ENCODE measurements at regions not wholly inside any gene's neighbourhood (a gene's known extent, or its start where the extent isn't known, plus 50 kb on each side); places are given as distances from the start of the nearest gene placed in this dataset.
A peak's percentile ranks its signal among the peaks of the same experiment; 100 is the strongest.

DNA sequence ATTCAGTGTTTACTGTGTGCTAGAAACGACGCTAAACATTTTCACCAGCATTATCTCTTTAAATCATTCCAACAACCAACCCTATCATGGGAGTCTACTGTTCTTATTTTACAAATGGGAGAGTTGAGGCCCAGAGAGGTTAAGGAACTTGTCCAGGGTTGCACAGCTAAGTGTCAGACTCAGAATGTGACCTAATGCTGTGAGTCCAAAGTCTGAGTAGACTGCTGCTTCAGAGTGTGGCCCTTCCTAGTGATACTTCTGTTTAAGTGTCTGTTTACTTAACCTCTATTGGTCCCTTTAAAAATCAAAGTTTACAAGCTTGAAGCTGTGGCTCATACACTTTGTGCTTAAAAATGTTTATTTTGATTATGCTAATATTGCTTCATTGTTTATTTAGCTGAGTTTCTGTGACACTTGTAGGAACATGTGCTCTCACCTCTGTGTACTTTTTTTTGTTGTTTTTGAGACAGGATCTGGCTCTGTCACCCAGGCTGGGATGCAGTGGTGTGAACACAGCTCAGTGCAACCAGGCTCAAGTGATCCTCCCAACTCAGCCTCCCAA lies 84.4 kb upstream of the SYPL1 start:
- ATAC-seq: peak; percentile 40 to 54; a peak in 3 of 6 replicates
- Histone ChIP-seq H3K9me3 (no peaks in the 10 kb centered on the region), H3K4me3 (no peak overlapping the region), H3K27ac (peak overlapping the region in 1 of 2 experiments; percentile 45; a peak in 1 of 6 replicates), H3K4me2 (peak overlapping the region; percentile 5; the same call in 1 of the 3 replicates), H3K4me1 (peaks cover 7% of the 10 kb centered on the region; the same call in 2 of the 3 replicates)
- peak in 1 of 2 experiments; percentile 32 for DNase-seq (ENCODE audit: low read depth in 1 of 2, low spot score in 1 of 2)
- ChIA-PET CTCF (interaction anchor here (0.8 to 1.6 kb wide), 4 partner anchors 20 to 344 kb away, joined by 3 to 7 read pairs (median 4); no protein-coding TSS in a partner anchor), POLR2A (no interaction called here)
- TF ChIP-seq, protein P1, sequence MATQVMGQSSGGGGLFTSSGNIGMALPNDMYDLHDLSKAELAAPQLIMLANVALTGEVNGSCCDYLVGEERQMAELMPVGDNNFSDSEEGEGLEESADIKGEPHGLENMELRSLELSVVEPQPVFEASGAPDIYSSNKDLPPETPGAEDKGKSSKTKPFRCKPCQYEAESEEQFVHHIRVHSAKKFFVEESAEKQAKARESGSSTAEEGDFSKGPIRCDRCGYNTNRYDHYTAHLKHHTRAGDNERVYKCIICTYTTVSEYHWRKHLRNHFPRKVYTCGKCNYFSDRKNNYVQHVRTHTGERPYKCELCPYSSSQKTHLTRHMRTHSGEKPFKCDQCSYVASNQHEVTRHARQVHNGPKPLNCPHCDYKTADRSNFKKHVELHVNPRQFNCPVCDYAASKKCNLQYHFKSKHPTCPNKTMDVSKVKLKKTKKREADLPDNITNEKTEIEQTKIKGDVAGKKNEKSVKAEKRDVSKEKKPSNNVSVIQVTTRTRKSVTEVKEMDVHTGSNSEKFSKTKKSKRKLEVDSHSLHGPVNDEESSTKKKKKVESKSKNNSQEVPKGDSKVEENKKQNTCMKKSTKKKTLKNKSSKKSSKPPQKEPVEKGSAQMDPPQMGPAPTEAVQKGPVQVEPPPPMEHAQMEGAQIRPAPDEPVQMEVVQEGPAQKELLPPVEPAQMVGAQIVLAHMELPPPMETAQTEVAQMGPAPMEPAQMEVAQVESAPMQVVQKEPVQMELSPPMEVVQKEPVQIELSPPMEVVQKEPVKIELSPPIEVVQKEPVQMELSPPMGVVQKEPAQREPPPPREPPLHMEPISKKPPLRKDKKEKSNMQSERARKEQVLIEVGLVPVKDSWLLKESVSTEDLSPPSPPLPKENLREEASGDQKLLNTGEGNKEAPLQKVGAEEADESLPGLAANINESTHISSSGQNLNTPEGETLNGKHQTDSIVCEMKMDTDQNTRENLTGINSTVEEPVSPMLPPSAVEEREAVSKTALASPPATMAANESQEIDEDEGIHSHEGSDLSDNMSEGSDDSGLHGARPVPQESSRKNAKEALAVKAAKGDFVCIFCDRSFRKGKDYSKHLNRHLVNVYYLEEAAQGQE (IDR thresholded peaks at IDR 0.05): no peak
- TF ChIP-seq ZFP36 (IDR thresholded peaks at IDR 0.05; ENCODE audit: borderline replicate concordance, partially characterized antibody): peak; percentile 45
- no peak for TF ChIP-seq NFE2L2 (conservative IDR thresholded peaks at IDR 0.05; ENCODE audit: low read length)
- TF ChIP-seq MAFK (IDR thresholded peaks at IDR 0.05; ENCODE audit: partially characterized antibody): no peak
- no peak for FAIRE-seq
- WGBS (ENCODE audit: missing lambda C conversion rate): 82% methylated on average over 2 of the region's 2 CpGs

DNA sequence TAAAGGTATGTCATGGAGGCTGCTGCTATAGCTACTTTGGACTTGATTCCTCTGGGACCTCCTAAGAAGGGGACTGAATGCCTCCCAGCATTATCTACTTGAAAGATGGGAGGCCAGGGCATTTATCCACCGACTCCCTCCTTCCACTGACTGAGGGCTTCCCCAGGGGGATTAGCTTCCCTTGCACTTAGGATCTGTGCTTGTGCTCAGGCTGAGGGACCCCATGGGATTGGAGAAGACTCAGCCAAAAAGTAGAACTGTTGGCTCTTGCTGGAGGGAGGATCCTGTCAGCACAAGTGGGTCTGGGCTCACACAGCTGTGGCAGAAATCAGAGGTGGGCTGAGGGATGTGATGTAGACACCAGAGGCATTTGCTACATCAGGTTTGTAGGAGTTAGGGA lies 81.5 kb upstream of the SYPL1 start:
- CTCF ChIA-PET: interaction anchor here (0.9 to 3.1 kb wide), 3 partner anchors 15 to 265 kb away, joined by 3 to 19 read pairs (median 3); no protein-coding TSS in a partner anchor
- POLR2A ChIA-PET: no interaction called here

DNA sequence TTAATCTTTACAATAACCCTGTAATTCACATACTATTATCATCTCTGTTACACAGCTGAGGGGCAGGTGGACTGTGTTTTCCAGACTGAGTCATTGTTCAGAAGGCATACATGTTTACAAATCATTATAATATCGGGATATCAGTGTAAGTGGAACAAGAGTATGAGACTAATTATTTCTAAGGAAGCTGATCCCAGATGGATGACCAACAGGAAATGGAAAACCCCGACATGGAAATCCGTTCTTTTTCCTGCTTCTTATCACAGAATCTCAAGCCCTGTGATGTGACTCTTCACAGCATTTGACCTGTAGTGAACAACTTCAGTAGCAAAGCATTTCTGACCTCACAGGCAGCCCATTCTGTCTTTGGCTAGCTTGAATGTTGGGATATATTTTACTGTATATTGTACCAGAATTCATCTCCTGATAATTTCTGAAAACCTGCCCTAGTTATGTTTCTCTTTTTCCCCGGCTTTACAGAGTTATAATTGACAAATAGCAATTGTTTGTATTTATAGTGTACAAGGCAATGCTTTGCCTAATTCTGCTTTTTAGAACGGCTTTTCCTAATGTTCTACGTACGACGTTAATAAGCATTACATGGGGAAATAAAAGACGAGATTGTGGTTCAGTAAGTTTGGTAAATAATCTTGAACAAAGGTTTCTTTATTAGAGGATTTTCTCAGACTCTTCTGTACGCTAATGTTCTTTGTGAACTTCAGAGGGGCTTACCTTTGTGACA lies 78.6 kb upstream of the SYPL1 start:
- FAIRE-seq (no peak), ATAC-seq (no peak), DNase-seq (ENCODE audit: low read depth in 1 of 2, low spot score in 1 of 2) (no peak)
- no peak overlapping the region for H3K4me2 ChIP-seq
- H3K4me1 ChIP-seq: no peaks in the 10 kb centered on the region
- WGBS (ENCODE audit: missing lambda C conversion rate): 75% methylated on average over 10 of the region's 10 CpGs
- H3K4me3 ChIP-seq: no peak overlapping the region
- no peak overlapping the region for H3K27ac ChIP-seq
- ChIA-PET POLR2A (no interaction called here), CTCF (interaction anchor here (2.0 kb wide), 1 partner anchor 14 kb away, joined by 11 read pairs; no protein-coding TSS in a partner anchor)
- no peaks in the 10 kb centered on the region for H3K9me3 ChIP-seq
- no peak for TF ChIP-seq HOXB5 (CRISPR knock-in tag; IDR thresholded peaks at IDR 0.05)
- no peak for TF ChIP-seq ESRRA (IDR thresholded peaks at IDR 0.05; ENCODE audit: borderline replicate concordance, low read length)
- TF ChIP-seq ZSCAN20 (CRISPR knock-in tag; IDR thresholded peaks at IDR 0.05): no peak
- TF ChIP-seq, protein P2, sequence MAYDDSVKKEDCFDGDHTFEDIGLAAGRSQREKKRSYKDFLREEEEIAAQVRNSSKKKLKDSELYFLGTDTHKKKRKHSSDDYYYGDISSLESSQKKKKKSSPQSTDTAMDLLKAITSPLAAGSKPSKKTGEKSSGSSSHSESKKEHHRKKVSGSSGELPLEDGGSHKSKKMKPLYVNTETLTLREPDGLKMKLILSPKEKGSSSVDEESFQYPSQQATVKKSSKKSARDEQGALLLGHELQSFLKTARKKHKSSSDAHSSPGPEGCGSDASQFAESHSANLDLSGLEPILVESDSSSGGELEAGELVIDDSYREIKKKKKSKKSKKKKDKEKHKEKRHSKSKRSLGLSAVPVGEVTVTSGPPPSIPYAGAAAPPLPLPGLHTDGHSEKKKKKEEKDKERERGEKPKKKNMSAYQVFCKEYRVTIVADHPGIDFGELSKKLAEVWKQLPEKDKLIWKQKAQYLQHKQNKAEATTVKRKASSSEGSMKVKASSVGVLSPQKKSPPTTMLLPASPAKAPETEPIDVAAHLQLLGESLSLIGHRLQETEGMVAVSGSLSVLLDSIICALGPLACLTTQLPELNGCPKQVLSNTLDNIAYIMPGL (CRISPR knock-in tag; IDR thresholded peaks at IDR 0.05; ENCODE audit: borderline replicate concordance): no peak
- no peak for TF ChIP-seq HOXB13 (CRISPR knock-in tag; IDR thresholded peaks at IDR 0.05; ENCODE audit: low read depth)
- no peak for TF ChIP-seq SMC3 (IDR thresholded peaks at IDR 0.05)
- no peak for TF ChIP-seq RCOR1 (IDR thresholded peaks at IDR 0.05; ENCODE audit: low read depth, low read length)
- TF ChIP-seq ZC3H11A (IDR thresholded peaks at IDR 0.05): no peak
- TF ChIP-seq NPAS2 (CRISPR knock-in tag; IDR thresholded peaks at IDR 0.05; ENCODE audit: borderline replicate concordance): no peak
- TF ChIP-seq NR3C1 (IDR thresholded peaks at IDR 0.05): no peak
- TF ChIP-seq, protein P3, sequence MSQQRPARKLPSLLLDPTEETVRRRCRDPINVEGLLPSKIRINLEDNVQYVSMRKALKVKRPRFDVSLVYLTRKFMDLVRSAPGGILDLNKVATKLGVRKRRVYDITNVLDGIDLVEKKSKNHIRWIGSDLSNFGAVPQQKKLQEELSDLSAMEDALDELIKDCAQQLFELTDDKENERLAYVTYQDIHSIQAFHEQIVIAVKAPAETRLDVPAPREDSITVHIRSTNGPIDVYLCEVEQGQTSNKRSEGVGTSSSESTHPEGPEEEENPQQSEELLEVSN (IDR thresholded peaks at IDR 0.05; ENCODE audit: borderline replicate concordance, low read depth): no peak
- TF ChIP-seq, protein P4, sequence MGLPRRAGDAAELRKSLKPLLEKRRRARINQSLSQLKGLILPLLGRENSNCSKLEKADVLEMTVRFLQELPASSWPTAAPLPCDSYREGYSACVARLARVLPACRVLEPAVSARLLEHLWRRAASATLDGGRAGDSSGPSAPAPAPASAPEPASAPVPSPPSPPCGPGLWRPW (IDR thresholded peaks at IDR 0.05): no peak
- no peak for TF ChIP-seq ZNF302 (CRISPR knock-in tag; IDR thresholded peaks at IDR 0.05)
- TF ChIP-seq FOSB (CRISPR knock-in tag; IDR thresholded peaks at IDR 0.05): no peak
- TF ChIP-seq BHLHE40 (IDR thresholded peaks at IDR 0.05; ENCODE audit: low read depth, low read length): no peak
- no peak for TF ChIP-seq KDM1A (IDR thresholded peaks at IDR 0.05; ENCODE audit: low read depth)
- TF ChIP-seq, protein P5, sequence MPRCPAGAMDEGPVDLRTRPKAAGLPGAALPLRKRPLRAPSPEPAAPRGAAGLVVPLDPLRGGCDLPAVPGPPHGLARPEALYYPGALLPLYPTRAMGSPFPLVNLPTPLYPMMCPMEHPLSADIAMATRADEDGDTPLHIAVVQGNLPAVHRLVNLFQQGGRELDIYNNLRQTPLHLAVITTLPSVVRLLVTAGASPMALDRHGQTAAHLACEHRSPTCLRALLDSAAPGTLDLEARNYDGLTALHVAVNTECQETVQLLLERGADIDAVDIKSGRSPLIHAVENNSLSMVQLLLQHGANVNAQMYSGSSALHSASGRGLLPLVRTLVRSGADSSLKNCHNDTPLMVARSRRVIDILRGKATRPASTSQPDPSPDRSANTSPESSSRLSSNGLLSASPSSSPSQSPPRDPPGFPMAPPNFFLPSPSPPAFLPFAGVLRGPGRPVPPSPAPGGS (IDR thresholded peaks at IDR 0.05): no peak

More for the DNA sequence above, 81.5 kb upstream of the SYPL1 start:
- H3K4me3 ChIP-seq: no peak overlapping the region
- no peaks in the 10 kb centered on the region for H3K9me3 ChIP-seq
- ATAC-seq (no peak), FAIRE-seq (no peak), DNase-seq (ENCODE audit: low read depth in 1 of 2, low spot score in 1 of 2) (no peak)
- H3K27ac ChIP-seq: no peak overlapping the region
- no peak for TF ChIP-seq ZNF302 (CRISPR knock-in tag; IDR thresholded peaks at IDR 0.05)
- no peak for TF ChIP-seq FOSB (CRISPR knock-in tag; IDR thresholded peaks at IDR 0.05)
- no peak for TF ChIP-seq JUNB (IDR thresholded peaks at IDR 0.05)
- no peak for TF ChIP-seq ZC3H11A (IDR thresholded peaks at IDR 0.05)
- TF ChIP-seq ZSCAN20 (CRISPR knock-in tag; IDR thresholded peaks at IDR 0.05): no peak
- no peak for TF ChIP-seq KDM5A (IDR thresholded peaks at IDR 0.05)
- no peak for TF ChIP-seq CBX2 (IDR thresholded peaks at IDR 0.05; ENCODE audit: borderline replicate concordance, low read depth)
- TF ChIP-seq HDAC2 (IDR thresholded peaks at IDR 0.05): no peak
- TF ChIP-seq FOXS1 (CRISPR knock-in tag; IDR thresholded peaks at IDR 0.05): no peak
- TF ChIP-seq HOXA7 (CRISPR knock-in tag; IDR thresholded peaks at IDR 0.05): no peak
- TF ChIP-seq EHF (CRISPR knock-in tag; IDR thresholded peaks at IDR 0.05): no peak
- TF ChIP-seq NPAS2 (CRISPR knock-in tag; IDR thresholded peaks at IDR 0.05; ENCODE audit: borderline replicate concordance): no peak
- no peak for TF ChIP-seq PHF8 (IDR thresholded peaks at IDR 0.05; ENCODE audit: borderline replicate concordance, low read depth)
- H3K4me1 ChIP-seq: peaks cover 7% of the 10 kb centered on the region; the same call in 2 of the 3 replicates
- 73% methylated on average over 1 of the region's 1 CpG for WGBS (ENCODE audit: missing lambda C conversion rate)
- H3K4me2 ChIP-seq: no peak overlapping the region

Data from A549 (cell line).